ENCODE measurements at regions not wholly inside any gene's neighbourhood (a gene's known extent, or its start where the extent isn't known, plus 50 kb on each side); places are given as distances from the start of the nearest gene placed in this dataset.

GRCh38 chr7:125661677-125662076 is 732.1 kb upstream of the POT1 start (continued):
- TF ChIP-seq FOSL1 (tag; conservative IDR thresholded peaks at IDR 0.05) = no peak
- TF ChIP-seq ZNF639 (CRISPR knock-in tag; conservative IDR thresholded peaks at IDR 0.05 in 1 of 2, IDR thresholded peaks at IDR 0.05 in 1 of 2) = no peak
- no peak for TF ChIP-seq ARID3B (CRISPR knock-in tag; IDR thresholded peaks at IDR 0.05; ENCODE audit: borderline replicate concordance)
- no peak for TF ChIP-seq ZBTB34 (CRISPR knock-in tag; IDR thresholded peaks at IDR 0.05)
- TF ChIP-seq FOXM1 (IDR thresholded peaks at IDR 0.05; ENCODE audit: low read depth) = peak; percentile 48; the same call in 1 of the 2 replicates
- no peak for TF ChIP-seq FOXM1 (CRISPR knock-in tag; IDR thresholded peaks at IDR 0.05; ENCODE audit: low read depth)
- peak in 1 of 2 experiments; percentile 62; a peak in 1 of 3 replicates for TF ChIP-seq CBX3 (IDR thresholded peaks at IDR 0.05; ENCODE audit: borderline replicate concordance in 1 of 2, low read length in 2 of 2)
- TF ChIP-seq RBM17 (IDR thresholded peaks at IDR 0.05; ENCODE audit: borderline replicate concordance, low read depth, low read length) = no peak
- TF ChIP-seq MAFK (IDR thresholded peaks at IDR 0.05; ENCODE audit: low read length) = no peak
- TF ChIP-seq CBFB (CRISPR knock-in tag; IDR thresholded peaks at IDR 0.05) = no peak
- TF ChIP-seq ARHGAP35 (IDR thresholded peaks at IDR 0.05; ENCODE audit: partially characterized antibody) = no peak
- TF ChIP-seq ZNF79 (CRISPR knock-in tag; IDR thresholded peaks at IDR 0.05; ENCODE audit: low read depth) = no peak
- TF ChIP-seq CHD1 (IDR thresholded peaks at IDR 0.05; ENCODE audit: low read length) = no peak
- TF ChIP-seq ID3 (CRISPR knock-in tag; IDR thresholded peaks at IDR 0.05) = no peak
- no peak for TF ChIP-seq ID3 (tag; IDR thresholded peaks at IDR 0.05)
- TF ChIP-seq RCOR1 (IDR thresholded peaks at IDR 0.05; ENCODE audit: borderline replicate concordance in 1 of 2, low read depth in 2 of 2, low read length in 2 of 2) = peak in 1 of 2 experiments; percentile 77; a peak in 2 of 4 replicates
- peak; percentile 67 for TF ChIP-seq MTA2 (IDR thresholded peaks at IDR 0.05; ENCODE audit: low read depth)
- no peak for TF ChIP-seq XRCC5 (IDR thresholded peaks at IDR 0.05; ENCODE audit: low read depth, low read length)
- no peak for TF ChIP-seq ZBTB12 (CRISPR knock-in tag; IDR thresholded peaks at IDR 0.05)
- TF ChIP-seq FOXP1 (CRISPR knock-in tag; IDR thresholded peaks at IDR 0.05) = no peak
- no peak for TF ChIP-seq CGGBP1 (CRISPR knock-in tag; IDR thresholded peaks at IDR 0.05)
- no peak for TF ChIP-seq DDX20 (tag; IDR thresholded peaks at IDR 0.05; ENCODE audit: low read depth)
- no peak for TF ChIP-seq EWSR1 (IDR thresholded peaks at IDR 0.05; ENCODE audit: borderline replicate concordance, low read depth, partially characterized antibody)
